ENCODE measurements at regions not wholly inside any gene's neighbourhood (a gene's known extent, or its start where the extent isn't known, plus 50 kb on each side); places are given as distances from the start of the nearest gene placed in this dataset.

DNA sequence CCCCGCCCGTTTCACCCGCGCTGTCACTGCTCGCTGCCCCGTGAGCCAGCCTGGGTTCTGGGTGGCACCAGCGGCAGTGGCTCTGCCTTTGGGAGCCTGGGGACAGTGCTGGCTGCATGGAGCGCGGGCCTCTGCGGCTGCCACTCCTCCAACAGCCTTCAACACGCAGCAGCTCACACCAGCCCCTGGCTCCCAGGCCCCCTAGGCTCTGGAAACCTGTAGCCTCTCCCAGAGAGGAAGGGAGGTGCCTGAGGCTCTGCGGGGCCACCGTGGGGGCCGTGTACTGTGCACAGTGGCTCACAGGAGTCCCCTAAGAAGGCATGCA, 163.9 kb upstream of the AFDN start:
- DNase-seq (ENCODE audit: low read depth) = no peak
- no peak overlapping the region for H3K4me3 ChIP-seq (ENCODE audit: low read depth, low read length)
- no peak for TF ChIP-seq POLR2A (IDR thresholded peaks at IDR 0.05; ENCODE audit: extremely low read depth, insufficient read length)
- no peak for TF ChIP-seq MYC (IDR thresholded peaks at IDR 0.05; ENCODE audit: low read depth, low read length)
- TF ChIP-seq MAX (IDR thresholded peaks at IDR 0.05; ENCODE audit: low read depth, low read length) = no peak
- TF ChIP-seq, protein P1, sequence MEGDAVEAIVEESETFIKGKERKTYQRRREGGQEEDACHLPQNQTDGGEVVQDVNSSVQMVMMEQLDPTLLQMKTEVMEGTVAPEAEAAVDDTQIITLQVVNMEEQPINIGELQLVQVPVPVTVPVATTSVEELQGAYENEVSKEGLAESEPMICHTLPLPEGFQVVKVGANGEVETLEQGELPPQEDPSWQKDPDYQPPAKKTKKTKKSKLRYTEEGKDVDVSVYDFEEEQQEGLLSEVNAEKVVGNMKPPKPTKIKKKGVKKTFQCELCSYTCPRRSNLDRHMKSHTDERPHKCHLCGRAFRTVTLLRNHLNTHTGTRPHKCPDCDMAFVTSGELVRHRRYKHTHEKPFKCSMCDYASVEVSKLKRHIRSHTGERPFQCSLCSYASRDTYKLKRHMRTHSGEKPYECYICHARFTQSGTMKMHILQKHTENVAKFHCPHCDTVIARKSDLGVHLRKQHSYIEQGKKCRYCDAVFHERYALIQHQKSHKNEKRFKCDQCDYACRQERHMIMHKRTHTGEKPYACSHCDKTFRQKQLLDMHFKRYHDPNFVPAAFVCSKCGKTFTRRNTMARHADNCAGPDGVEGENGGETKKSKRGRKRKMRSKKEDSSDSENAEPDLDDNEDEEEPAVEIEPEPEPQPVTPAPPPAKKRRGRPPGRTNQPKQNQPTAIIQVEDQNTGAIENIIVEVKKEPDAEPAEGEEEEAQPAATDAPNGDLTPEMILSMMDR (IDR thresholded peaks at IDR 0.05; ENCODE audit: low read depth, low read length) = no peak

GRCh38 chr6:167663316-167663715, 163.4 kb upstream of the AFDN start:
- DNase-seq (ENCODE audit: low read depth) = no peak
- H3K4me3 ChIP-seq (ENCODE audit: low read depth, low read length) = no peak overlapping the region
- TF ChIP-seq MAX (IDR thresholded peaks at IDR 0.05; ENCODE audit: low read depth, low read length) = no peak
- TF ChIP-seq POLR2A (IDR thresholded peaks at IDR 0.05; ENCODE audit: extremely low read depth, insufficient read length) = no peak
- TF ChIP-seq, protein P1 (IDR thresholded peaks at IDR 0.05; ENCODE audit: low read depth, low read length) = no peak
- no peak for TF ChIP-seq MYC (IDR thresholded peaks at IDR 0.05; ENCODE audit: low read depth, low read length)

DNA sequence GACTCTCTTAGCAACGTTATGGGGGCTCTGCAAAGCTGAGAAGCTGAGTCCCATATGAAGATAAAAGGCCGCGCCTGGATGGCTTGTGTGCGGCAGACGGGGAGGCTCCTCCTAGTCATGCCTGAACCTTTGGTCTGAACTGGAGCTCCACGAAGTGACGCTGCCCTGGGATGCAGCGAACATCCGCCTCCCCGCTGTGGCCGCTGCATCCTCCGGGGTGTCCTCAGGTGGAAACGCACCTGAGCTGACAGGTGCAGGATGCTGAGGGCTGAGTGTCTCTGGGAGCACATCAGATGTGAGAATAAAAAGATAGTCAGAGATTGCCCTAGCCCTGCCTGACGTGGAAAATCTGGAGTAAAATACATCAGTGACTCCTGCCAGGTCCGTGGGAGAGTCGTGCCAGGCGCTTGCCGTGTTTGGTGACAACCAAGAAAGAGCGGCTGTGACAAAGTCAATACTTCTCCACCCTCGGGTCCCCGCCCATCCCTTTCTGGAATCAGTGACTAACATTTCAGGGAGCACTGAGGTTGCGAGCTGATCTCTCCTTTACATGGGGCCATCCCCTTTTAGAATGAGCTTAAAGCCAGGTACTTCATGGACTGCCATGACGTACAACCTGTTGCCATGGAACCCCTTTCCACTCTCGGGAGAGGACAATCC, 162.8 kb upstream of the AFDN start:
- no peak overlapping the region for H3K4me3 ChIP-seq (ENCODE audit: low read depth, low read length)
- DNase-seq (ENCODE audit: low read depth) = no peak
- TF ChIP-seq MAX (IDR thresholded peaks at IDR 0.05; ENCODE audit: low read depth, low read length) (no peak), POLR2A (IDR thresholded peaks at IDR 0.05; ENCODE audit: extremely low read depth, insufficient read length) (no peak), MYC (IDR thresholded peaks at IDR 0.05; ENCODE audit: low read depth, low read length) (no peak)
- TF ChIP-seq, protein P1 (IDR thresholded peaks at IDR 0.05; ENCODE audit: low read depth, low read length) = no peak

GRCh38 chr6:167664678-167665660, 161.7 kb upstream of the AFDN start:
- no peak overlapping the region for H3K4me3 ChIP-seq (ENCODE audit: low read depth, low read length)
- TF ChIP-seq MYC (IDR thresholded peaks at IDR 0.05; ENCODE audit: low read depth, low read length) = no peak
- TF ChIP-seq, protein P1 (IDR thresholded peaks at IDR 0.05; ENCODE audit: low read depth, low read length) = no peak
- no peak for TF ChIP-seq MAX (IDR thresholded peaks at IDR 0.05; ENCODE audit: low read depth, low read length)
- no peak for TF ChIP-seq POLR2A (IDR thresholded peaks at IDR 0.05; ENCODE audit: extremely low read depth, insufficient read length)
- DNase-seq (ENCODE audit: low read depth) = no peak

DNA sequence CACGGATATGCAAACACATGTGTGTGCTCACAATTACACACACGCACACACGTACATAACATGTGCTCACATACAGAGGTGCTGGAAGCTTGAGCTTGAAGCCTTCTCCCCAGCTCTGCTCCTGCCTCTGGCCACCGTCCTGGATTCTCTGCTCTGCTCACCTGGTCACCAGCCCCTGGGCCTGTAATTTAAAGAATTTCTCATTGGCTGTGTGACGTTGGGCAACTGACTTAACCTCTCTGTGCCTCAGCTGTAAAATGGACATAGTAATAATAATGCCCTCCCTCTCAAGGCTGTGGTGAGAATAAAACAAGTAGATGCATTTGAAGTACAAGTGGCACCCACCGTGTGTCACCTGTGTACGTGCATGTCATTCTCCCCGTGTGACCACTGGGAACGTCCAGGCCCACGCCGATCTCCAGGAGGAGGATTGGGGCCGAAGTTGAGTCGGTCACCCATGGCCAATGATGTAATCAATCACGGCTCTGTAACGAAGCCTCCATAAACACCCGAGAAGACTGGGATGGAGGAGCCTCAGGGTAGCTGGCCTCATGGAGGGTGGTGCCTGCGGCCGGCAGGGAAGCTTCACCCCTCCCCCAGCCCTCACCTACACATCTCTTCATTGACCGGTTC, 160.9 kb upstream of the AFDN start:
- no peak for DNase-seq (ENCODE audit: low read depth)

More for the DNA sequence above, 160.9 kb upstream of the AFDN start:
- TF ChIP-seq MYC (IDR thresholded peaks at IDR 0.05; ENCODE audit: low read depth, low read length) (no peak), MAX (IDR thresholded peaks at IDR 0.05; ENCODE audit: low read depth, low read length) (no peak), POLR2A (IDR thresholded peaks at IDR 0.05; ENCODE audit: extremely low read depth, insufficient read length) (no peak)
- TF ChIP-seq, protein P1 (IDR thresholded peaks at IDR 0.05; ENCODE audit: low read depth, low read length) = no peak
- H3K4me3 ChIP-seq (ENCODE audit: low read depth, low read length) = no peak overlapping the region
